ENCODE measurements at regions not wholly inside any gene's neighbourhood (a gene's known extent, or its start where the extent isn't known, plus 50 kb on each side); places are given as distances from the start of the nearest gene placed in this dataset.

DNA sequence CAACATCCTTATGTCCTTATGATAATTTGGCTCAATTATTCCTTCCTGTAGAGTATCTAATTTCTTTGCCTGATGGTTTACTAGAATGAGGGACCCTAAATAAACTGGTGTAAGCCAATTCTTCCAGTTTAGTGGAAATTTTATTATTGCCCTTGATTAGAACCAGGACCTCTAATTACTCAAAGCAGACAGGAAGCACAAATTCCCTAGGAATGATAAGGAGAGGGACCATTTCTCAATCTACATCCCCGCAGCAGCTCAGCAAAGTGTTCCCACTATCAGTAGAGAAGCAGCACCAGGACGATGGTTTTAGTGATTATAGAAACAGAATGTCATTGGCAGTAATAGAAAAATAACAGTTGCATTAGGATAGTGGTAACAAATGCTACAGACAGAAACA is 97.1 kb downstream of the PLPPR4 start:
- ATAC-seq (no peak), DNase-seq (ENCODE audit: low spot score) (no peak)
- no peak for TF ChIP-seq JAZF1 (CRISPR knock-in tag; IDR thresholded peaks at IDR 0.05)
- TF ChIP-seq, protein P1, sequence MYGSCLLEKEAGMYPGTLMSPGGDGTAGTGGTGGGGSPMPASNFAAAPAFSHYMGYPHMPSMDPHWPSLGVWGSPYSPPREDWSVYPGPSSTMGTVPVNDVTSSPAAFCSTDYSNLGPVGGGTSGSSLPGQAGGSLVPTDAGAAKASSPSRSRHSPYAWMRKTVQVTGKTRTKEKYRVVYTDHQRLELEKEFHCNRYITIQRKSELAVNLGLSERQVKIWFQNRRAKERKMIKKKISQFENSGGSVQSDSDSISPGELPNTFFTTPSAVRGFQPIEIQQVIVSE (CRISPR knock-in tag; IDR thresholded peaks at IDR 0.05; ENCODE audit: borderline replicate concordance): no peak
- TF ChIP-seq, protein P2, sequence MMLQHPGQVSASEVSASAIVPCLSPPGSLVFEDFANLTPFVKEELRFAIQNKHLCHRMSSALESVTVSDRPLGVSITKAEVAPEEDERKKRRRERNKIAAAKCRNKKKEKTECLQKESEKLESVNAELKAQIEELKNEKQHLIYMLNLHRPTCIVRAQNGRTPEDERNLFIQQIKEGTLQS (CRISPR knock-in tag; conservative IDR thresholded peaks at IDR 0.05): no peak
- TF ChIP-seq, protein P3, sequence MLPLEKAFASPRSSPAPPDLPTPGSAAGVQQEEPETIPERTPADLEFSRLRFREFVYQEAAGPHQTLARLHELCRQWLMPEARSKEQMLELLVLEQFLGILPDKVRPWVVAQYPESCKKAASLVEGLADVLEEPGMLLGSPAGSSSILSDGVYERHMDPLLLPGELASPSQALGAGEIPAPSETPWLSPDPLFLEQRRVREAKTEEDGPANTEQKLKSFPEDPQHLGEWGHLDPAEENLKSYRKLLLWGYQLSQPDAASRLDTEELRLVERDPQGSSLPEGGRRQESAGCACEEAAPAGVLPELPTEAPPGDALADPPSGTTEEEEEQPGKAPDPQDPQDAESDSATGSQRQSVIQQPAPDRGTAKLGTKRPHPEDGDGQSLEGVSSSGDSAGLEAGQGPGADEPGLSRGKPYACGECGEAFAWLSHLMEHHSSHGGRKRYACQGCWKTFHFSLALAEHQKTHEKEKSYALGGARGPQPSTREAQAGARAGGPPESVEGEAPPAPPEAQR (CRISPR knock-in tag; IDR thresholded peaks at IDR 0.05): no peak
- no peak for TF ChIP-seq ZNF423 (CRISPR knock-in tag; IDR thresholded peaks at IDR 0.05)
- TF ChIP-seq, protein P4, sequence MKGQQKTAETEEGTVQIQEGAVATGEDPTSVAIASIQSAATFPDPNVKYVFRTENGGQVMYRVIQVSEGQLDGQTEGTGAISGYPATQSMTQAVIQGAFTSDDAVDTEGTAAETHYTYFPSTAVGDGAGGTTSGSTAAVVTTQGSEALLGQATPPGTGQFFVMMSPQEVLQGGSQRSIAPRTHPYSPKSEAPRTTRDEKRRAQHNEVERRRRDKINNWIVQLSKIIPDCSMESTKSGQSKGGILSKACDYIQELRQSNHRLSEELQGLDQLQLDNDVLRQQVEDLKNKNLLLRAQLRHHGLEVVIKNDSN (CRISPR knock-in tag; IDR thresholded peaks at IDR 0.05): no peak
- Mint-ChIP-seq H3K4me1 (no peaks in the 10 kb centered on the region), H3K27ac (no peak overlapping the region), H3K4me3 (no peak overlapping the region), H3K9me3 (no peaks in the 10 kb centered on the region), H3K27me3 (ENCODE audit: low read depth) (no peaks in the 10 kb centered on the region), H3K36me3 (no peaks in the 10 kb centered on the region)
- POLR2A ChIA-PET: no interaction called here
- CTCF ChIA-PET: no interaction called here

DNA sequence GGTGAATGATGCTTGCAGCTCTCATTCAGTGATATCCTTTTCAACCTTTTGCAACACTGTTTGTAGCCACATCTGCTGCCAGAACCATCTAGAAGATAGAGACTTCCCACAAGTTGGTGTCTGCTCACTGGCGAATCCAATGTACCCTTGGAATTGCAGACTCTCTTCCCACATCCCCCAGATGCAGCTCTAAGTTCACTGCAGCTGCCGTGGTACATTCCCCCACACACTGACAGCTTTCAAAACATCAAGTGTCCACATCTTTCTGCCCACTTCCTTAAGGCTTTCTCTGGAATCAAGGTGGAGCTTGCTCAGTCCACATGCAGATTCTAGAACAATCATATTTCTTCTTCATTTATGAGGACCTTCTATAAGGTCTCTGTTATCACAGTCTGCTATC is 99.2 kb downstream of the PLPPR4 start:
- no peak overlapping the region for H3K27ac Mint-ChIP-seq
- DNase-seq (ENCODE audit: low spot score) (no peak), ATAC-seq (no peak)
- no peaks in the 10 kb centered on the region for H3K9me3 Mint-ChIP-seq
- POLR2A ChIA-PET: no interaction called here
- no peaks in the 10 kb centered on the region for H3K4me1 Mint-ChIP-seq
- H3K27me3 Mint-ChIP-seq (ENCODE audit: low read depth): no peaks in the 10 kb centered on the region
- H3K36me3 Mint-ChIP-seq: no peaks in the 10 kb centered on the region
- CTCF ChIA-PET: no interaction called here
- H3K4me3 Mint-ChIP-seq: no peak overlapping the region
- TF ChIP-seq IRF2 (CRISPR knock-in tag; IDR thresholded peaks at IDR 0.05; ENCODE audit: borderline replicate concordance, low read depth) (no peak), ZNF671 (CRISPR knock-in tag; IDR thresholded peaks at IDR 0.05) (no peak), ZNF138 (CRISPR knock-in tag; conservative IDR thresholded peaks at IDR 0.05) (no peak), MYBL2 (CRISPR knock-in tag; IDR thresholded peaks at IDR 0.05) (no peak), ZNF232 (CRISPR knock-in tag; IDR thresholded peaks at IDR 0.05) (no peak), TEAD4 (CRISPR knock-in tag; IDR thresholded peaks at IDR 0.05) (no peak), NR1H2 (CRISPR knock-in tag; IDR thresholded peaks at IDR 0.05) (no peak), RELA (CRISPR knock-in tag; IDR thresholded peaks at IDR 0.05; ENCODE audit: borderline replicate concordance) (no peak), SMAD3 (CRISPR knock-in tag; IDR thresholded peaks at IDR 0.05; ENCODE audit: borderline replicate concordance) (no peak)
- TF ChIP-seq, protein P5, sequence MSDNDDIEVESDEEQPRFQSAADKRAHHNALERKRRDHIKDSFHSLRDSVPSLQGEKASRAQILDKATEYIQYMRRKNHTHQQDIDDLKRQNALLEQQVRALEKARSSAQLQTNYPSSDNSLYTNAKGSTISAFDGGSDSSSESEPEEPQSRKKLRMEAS (CRISPR knock-in tag; IDR thresholded peaks at IDR 0.05): no peak
- TF ChIP-seq, protein P6, sequence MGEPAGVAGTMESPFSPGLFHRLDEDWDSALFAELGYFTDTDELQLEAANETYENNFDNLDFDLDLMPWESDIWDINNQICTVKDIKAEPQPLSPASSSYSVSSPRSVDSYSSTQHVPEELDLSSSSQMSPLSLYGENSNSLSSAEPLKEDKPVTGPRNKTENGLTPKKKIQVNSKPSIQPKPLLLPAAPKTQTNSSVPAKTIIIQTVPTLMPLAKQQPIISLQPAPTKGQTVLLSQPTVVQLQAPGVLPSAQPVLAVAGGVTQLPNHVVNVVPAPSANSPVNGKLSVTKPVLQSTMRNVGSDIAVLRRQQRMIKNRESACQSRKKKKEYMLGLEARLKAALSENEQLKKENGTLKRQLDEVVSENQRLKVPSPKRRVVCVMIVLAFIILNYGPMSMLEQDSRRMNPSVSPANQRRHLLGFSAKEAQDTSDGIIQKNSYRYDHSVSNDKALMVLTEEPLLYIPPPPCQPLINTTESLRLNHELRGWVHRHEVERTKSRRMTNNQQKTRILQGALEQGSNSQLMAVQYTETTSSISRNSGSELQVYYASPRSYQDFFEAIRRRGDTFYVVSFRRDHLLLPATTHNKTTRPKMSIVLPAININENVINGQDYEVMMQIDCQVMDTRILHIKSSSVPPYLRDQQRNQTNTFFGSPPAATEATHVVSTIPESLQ (CRISPR knock-in tag; IDR thresholded peaks at IDR 0.05): no peak
- TF ChIP-seq, protein P7, sequence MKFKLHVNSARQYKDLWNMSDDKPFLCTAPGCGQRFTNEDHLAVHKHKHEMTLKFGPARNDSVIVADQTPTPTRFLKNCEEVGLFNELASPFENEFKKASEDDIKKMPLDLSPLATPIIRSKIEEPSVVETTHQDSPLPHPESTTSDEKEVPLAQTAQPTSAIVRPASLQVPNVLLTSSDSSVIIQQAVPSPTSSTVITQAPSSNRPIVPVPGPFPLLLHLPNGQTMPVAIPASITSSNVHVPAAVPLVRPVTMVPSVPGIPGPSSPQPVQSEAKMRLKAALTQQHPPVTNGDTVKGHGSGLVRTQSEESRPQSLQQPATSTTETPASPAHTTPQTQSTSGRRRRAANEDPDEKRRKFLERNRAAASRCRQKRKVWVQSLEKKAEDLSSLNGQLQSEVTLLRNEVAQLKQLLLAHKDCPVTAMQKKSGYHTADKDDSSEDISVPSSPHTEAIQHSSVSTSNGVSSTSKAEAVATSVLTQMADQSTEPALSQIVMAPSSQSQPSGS (CRISPR knock-in tag; IDR thresholded peaks at IDR 0.05; ENCODE audit: borderline replicate concordance, low read depth): no peak
- TF ChIP-seq, protein P8, sequence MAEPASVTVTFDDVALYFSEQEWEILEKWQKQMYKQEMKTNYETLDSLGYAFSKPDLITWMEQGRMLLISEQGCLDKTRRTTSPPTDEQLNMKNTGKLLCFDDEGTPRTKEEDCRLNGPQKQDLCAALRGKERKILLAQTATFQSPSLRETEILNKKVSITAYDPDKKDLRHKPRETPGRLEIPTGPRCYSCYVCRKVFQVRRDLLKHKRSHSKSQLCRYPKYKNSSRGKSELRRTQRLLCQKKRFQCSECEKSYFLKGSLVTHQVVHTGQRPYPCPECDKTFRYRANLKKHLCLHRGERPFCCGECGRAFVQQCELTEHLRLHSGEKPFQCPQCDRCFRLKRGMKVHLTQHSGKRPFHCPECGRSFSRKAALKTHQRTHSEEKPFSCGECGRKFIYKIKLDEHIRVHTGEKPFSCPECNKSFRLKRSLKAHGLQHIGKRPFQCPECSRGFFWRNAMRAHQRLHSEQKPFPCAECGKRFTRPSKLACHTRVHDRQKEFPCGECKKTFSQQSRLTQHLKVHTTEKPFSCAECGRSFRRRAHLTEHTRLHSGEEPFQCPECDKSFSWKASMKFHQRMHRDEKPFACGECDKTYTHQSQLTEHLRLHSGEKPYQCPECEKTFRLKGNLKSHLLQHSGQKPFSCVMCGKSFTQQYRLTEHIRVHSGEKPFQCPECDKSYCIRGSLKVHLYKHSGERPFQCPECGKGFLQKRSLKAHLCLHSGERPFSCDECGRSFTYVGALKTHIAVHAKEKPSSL (CRISPR knock-in tag; conservative IDR thresholded peaks at IDR 0.05): no peak
- TF ChIP-seq, protein P9, sequence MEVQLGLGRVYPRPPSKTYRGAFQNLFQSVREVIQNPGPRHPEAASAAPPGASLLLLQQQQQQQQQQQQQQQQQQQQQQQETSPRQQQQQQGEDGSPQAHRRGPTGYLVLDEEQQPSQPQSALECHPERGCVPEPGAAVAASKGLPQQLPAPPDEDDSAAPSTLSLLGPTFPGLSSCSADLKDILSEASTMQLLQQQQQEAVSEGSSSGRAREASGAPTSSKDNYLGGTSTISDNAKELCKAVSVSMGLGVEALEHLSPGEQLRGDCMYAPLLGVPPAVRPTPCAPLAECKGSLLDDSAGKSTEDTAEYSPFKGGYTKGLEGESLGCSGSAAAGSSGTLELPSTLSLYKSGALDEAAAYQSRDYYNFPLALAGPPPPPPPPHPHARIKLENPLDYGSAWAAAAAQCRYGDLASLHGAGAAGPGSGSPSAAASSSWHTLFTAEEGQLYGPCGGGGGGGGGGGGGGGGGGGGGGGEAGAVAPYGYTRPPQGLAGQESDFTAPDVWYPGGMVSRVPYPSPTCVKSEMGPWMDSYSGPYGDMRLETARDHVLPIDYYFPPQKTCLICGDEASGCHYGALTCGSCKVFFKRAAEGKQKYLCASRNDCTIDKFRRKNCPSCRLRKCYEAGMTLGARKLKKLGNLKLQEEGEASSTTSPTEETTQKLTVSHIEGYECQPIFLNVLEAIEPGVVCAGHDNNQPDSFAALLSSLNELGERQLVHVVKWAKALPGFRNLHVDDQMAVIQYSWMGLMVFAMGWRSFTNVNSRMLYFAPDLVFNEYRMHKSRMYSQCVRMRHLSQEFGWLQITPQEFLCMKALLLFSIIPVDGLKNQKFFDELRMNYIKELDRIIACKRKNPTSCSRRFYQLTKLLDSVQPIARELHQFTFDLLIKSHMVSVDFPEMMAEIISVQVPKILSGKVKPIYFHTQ (CRISPR knock-in tag; IDR thresholded peaks at IDR 0.05): no peak
- TF ChIP-seq, protein P10, sequence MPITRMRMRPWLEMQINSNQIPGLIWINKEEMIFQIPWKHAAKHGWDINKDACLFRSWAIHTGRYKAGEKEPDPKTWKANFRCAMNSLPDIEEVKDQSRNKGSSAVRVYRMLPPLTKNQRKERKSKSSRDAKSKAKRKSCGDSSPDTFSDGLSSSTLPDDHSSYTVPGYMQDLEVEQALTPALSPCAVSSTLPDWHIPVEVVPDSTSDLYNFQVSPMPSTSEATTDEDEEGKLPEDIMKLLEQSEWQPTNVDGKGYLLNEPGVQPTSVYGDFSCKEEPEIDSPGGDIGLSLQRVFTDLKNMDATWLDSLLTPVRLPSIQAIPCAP (CRISPR knock-in tag; IDR thresholded peaks at IDR 0.05): no peak

Measured in WTC11 (cell line).